GM12878 (cell line): ENCODE measurements at regions not wholly inside any gene's neighbourhood (a gene's known extent, or its start where the extent isn't known, plus 50 kb on each side); places are given as distances from the start of the nearest gene placed in this dataset.

Experiments
- ATAC-seq: fragments of 200-7000 bp; cut with Tn5 transposase; 3 replicates; pipeline ENCODE4 v1.9.1; 2020; ENCODE audit warnings: mild to moderate bottlenecking, moderate library complexity
- BruUV-seq: library from RNA; stranded (reverse); fragments of 400-500 nt; replicated peaks from 2 replicates; lab custom pipeline; 2021; lab: Mats Ljungman, UMichigan
- CTCF ChIA-PET: fragments of 300-600 bp; sonication (Branson Sonifier 250); formaldehyde crosslinking; extraction: SDS; loops from one replicate; lab custom pipeline; 2021; ENCODE audit warnings: inconsistent platforms; lab: Yijun Ruan, JAX
- POLR2A ChIA-PET: fragments of 350-600 bp; formaldehyde crosslinking; extraction: SDS; loops from one replicate; lab custom pipeline; 2021; ENCODE audit warnings: inconsistent platforms; lab: Charles Lee
- RAD21 ChIA-PET: fragments of 300-600 bp; sonication (Branson Sonifier 250); formaldehyde crosslinking; loops from one replicate; lab custom pipeline; 2023; ENCODE audit warnings: antibody characterized with exemption; ENCODE audit not compliant: unreplicated experiment; lab: Charles Lee
- SMC1A ChIA-PET: fragments of 300-600 bp; sonication (Branson Sonifier 250); formaldehyde crosslinking; loops from one replicate; lab custom pipeline; 2023; ENCODE audit not compliant: unreplicated experiment, uncharacterized antibody; lab: Charles Lee
- DNase-seq: peaks from one replicate; pipeline ENCODE4 v3.0.0-alpha.2; 2011; ENCODE audit warnings: low read depth, low spot score
- FAIRE-seq: peaks from 3 replicates; lab custom pipeline; 2011; peaks lifted over from hg19 to GRCh38; lab: Jason Lieb, UNC
- H2AFZ ChIP-seq: 2 replicates; pipeline ENCODE4 v1.6.0; 2011; ENCODE audit warnings: low read depth, low read length, control low read depth; ENCODE audit not compliant: control insufficient read depth
- H3K27ac ChIP-seq: 2 replicates; pipeline ENCODE4 v1.5.1; 2011; ENCODE audit warnings: control low read depth; ENCODE audit not compliant: control insufficient read depth, insufficient read depth
- H3K27me3 ChIP-seq, 2 experiments: replicated peaks in 1 of 2; 2 replicates each; pipeline versions ENCODE4 v1.6.0 to v1.6.1; 2011; ENCODE audit warnings: low read length in 1 of 2; ENCODE audit not compliant: control insufficient read depth in 2 of 2, insufficient read depth in 2 of 2
- H3K36me3 ChIP-seq, 2 experiments: 2 replicates each; pipeline ENCODE4 v1.5.1; 2011; ENCODE audit warnings: low read length in 1 of 2; ENCODE audit not compliant: control insufficient read depth in 2 of 2, insufficient read depth in 2 of 2
- H3K4me1 ChIP-seq: 2 replicates; pipeline ENCODE4 v1.6.1; 2011; ENCODE audit warnings: mild to moderate bottlenecking, low read length, moderate library complexity, mixed read lengths; ENCODE audit not compliant: control insufficient read depth, insufficient read depth
- H3K4me2 ChIP-seq: 2 replicates; pipeline ENCODE4 v1.6.0; 2011; ENCODE audit warnings: control low read depth; ENCODE audit not compliant: control insufficient read depth, insufficient read depth
- H3K4me3 ChIP-seq: fragments of 200-600 bp; sonication (generic); 2 replicates; pipeline ENCODE4 v1.5.1; 2016
- H3K79me2 ChIP-seq: 2 replicates; pipeline ENCODE4 v1.6.0; 2011; ENCODE audit warnings: low read length; ENCODE audit not compliant: control insufficient read depth, insufficient read depth
- H3K9ac ChIP-seq: 2 replicates; pipeline ENCODE4 v1.8.0; 2011; ENCODE audit warnings: low read length, control low read depth, mixed read lengths; ENCODE audit not compliant: control insufficient read depth, insufficient read depth
- H3K9me3 ChIP-seq: replicated peaks from 3 replicates; pipeline ENCODE4 v1.5.1; 2011; ENCODE audit warnings: mild to moderate bottlenecking, low read length; ENCODE audit not compliant: control insufficient read depth, insufficient read depth
- H4K20me1 ChIP-seq: 2 replicates; pipeline ENCODE4 v1.6.0; 2011; ENCODE audit not compliant: control insufficient read depth, insufficient read depth
- CREM ChIP-seq: IDR thresholded peaks from 2 replicates; pipeline ENCODE4 v1.6.1; 2014; ENCODE audit warnings: antibody characterized with exemption, low read depth
- KAT2A ChIP-seq: conservative IDR thresholded peaks from 2 replicates; pipeline ENCODE4 v1.6.1; 2011; ENCODE audit warnings: low read depth, low read length; ENCODE audit not compliant: control insufficient read depth
- NFYA ChIP-seq: IDR thresholded peaks from 2 replicates; pipeline ENCODE4 v1.6.1; 2011; ENCODE audit warnings: low read depth, mild to moderate bottlenecking, low read length, improper control_type of control experiment, borderline replicate concordance
- RCOR1 ChIP-seq: conservative IDR thresholded peaks from 2 replicates; pipeline ENCODE4 v1.6.1; 2012; ENCODE audit warnings: low read depth, low read length, improper control_type of control experiment
- STAT1 ChIP-seq: fragments of 450-650 bp; conservative IDR thresholded peaks from 2 replicates; pipeline ENCODE4 v1.6.1; 2014; ENCODE audit warnings: antibody characterized with exemption, mild to moderate bottlenecking
- ZBTB40 ChIP-seq: fragments of 450-650 bp; IDR thresholded peaks from 2 replicates; pipeline ENCODE4 v1.6.1; 2016; ENCODE audit warnings: mild to moderate bottlenecking, moderate library complexity, borderline replicate concordance
- WGBS: methylation state at CpG from one replicate; pipeline ENCODE4 v1.1.6; 2016; ENCODE audit warnings: low lambda C conversion rate; ENCODE audit not compliant: insufficient replicate concordance, insufficient coverage; ENCODE audit errors: missing lambda C conversion rate; 5-methylcytosine and 5-hydroxymethylcytosine counted together
- in situ Hi-C: fragments of 300-500 bp; cut with MboI; formaldehyde crosslinking; loops from 9 replicates; pipeline ENCODE4 v1.14.3; 2018; ENCODE audit warnings: mixed read lengths
- intact Hi-C: fragments of 100-400 bp; cut with micrococcal nuclease; formaldehyde crosslinking; loops from one replicate; pipeline ENCODE4 v1.14.2; 2022; ENCODE audit not compliant: unreplicated experiment

GRCh38 chr7:33774762-33775523 is 130.4 kb upstream of the BMPER start (continued):
- no peak for TF ChIP-seq KAT2A
- TF ChIP-seq STAT1, result no peak

GRCh38 chr7:33775790-33776189 is 129.5 kb upstream of the BMPER start:
- FAIRE-seq, result no peak
- no peaks in the 10 kb centered on the region for H3K27me3 ChIP-seq
- no peak for TF ChIP-seq RCOR1
- no peak for TF ChIP-seq CREM
- no peak for TF ChIP-seq ZBTB40
- no peak for TF ChIP-seq NFYA
- TF ChIP-seq, all 136 proteins: peak for 0
- Histone ChIP-seq H3K9me3 (no peaks in the 10 kb centered on the region), H4K20me1 (no peaks in the 10 kb centered on the region), H3K9ac (no peak overlapping the region), H3K27ac (no peak overlapping the region), H3K4me1 (no peaks in the 10 kb centered on the region), H3K4me2 (no peak overlapping the region), H3K36me3 (no peaks in the 10 kb centered on the region), H3K79me2 (no peaks in the 10 kb centered on the region), H3K4me3 (no peak overlapping the region), H2AFZ (no peak overlapping the region)
- ChIA-PET SMC1A (interaction anchor here (0.6 kb wide), 1 partner anchor 270 kb away, joined by 3 read pairs; no protein-coding TSS in a partner anchor), RAD21 (no interaction called here), CTCF (interaction anchor here (0.8 to 1.0 kb wide), 3 partner anchors 48 to 353 kb away, joined by 3 read pairs; no protein-coding TSS in a partner anchor), POLR2A (interaction anchor here (0.7 kb wide), 1 partner anchor 98 kb away, joined by 4 read pairs; no protein-coding TSS in a partner anchor)
- DNase-seq (no peak), ATAC-seq (no peak)
- intact Hi-C loops, result no loop called here
- WGBS, result 31% methylated on average over 4 of the region's 4 CpGs
- BruUV-seq, result no TSS peak
- in situ Hi-C loops, result no loop called here
